ENCODE measurements at regions not wholly inside any gene's neighbourhood (a gene's known extent, or its start where the extent isn't known, plus 50 kb on each side); places are given as distances from the start of the nearest gene placed in this dataset.

DNA sequence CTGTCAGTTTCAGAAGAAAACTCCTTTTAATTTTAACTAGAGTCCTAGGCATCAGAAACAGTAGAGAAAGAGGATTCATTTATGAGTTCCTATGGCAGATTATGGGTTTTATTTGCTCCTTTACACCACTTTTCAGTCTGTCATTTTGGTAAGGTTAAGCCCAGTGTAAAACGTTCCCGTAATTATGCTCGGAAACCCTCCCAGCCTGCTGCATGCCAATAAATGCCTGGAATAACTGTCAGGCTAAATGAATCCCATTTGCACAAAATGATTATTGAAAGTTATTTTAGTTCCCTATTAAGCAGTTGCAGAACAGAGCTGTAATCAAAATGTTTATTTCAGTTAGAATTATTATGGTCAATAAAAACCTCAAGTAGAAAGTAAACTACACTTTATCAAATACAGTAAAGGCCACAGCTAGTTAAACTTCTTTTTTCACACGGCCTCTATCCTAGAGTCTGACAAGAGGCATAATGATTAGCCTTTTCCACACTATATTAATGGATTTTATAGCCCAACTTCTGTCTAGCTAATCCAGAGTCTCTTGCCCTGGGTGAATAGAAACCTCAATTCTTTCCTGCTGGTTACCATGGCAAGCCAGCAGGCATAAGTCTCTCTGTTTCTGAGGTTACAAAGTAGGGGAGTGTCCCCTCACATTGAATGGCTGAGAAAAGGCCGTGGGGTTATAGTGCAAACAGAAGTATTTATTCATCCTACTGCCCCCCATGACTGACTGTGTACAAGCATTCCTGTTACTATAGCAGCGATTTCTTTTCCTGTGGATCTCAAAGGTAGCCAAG, 80.8 kb upstream of the NPVF start:
- TF ChIP-seq, protein P1, sequence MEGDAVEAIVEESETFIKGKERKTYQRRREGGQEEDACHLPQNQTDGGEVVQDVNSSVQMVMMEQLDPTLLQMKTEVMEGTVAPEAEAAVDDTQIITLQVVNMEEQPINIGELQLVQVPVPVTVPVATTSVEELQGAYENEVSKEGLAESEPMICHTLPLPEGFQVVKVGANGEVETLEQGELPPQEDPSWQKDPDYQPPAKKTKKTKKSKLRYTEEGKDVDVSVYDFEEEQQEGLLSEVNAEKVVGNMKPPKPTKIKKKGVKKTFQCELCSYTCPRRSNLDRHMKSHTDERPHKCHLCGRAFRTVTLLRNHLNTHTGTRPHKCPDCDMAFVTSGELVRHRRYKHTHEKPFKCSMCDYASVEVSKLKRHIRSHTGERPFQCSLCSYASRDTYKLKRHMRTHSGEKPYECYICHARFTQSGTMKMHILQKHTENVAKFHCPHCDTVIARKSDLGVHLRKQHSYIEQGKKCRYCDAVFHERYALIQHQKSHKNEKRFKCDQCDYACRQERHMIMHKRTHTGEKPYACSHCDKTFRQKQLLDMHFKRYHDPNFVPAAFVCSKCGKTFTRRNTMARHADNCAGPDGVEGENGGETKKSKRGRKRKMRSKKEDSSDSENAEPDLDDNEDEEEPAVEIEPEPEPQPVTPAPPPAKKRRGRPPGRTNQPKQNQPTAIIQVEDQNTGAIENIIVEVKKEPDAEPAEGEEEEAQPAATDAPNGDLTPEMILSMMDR (IDR thresholded peaks at IDR 0.05; ENCODE audit: extremely low read depth in 1 of 2, insufficient read depth in 1 of 2, low read depth in 1 of 2, low read length in 2 of 2), result no peak
- TF ChIP-seq, protein P2, sequence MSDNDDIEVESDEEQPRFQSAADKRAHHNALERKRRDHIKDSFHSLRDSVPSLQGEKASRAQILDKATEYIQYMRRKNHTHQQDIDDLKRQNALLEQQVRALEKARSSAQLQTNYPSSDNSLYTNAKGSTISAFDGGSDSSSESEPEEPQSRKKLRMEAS (IDR thresholded peaks at IDR 0.05; ENCODE audit: insufficient read depth, insufficient read length), result no peak
- no peak for TF ChIP-seq POLR2AphosphoS5 (IDR thresholded peaks at IDR 0.05; ENCODE audit: insufficient read depth, low read depth, low read length)
- TF ChIP-seq GATA2 (IDR thresholded peaks at IDR 0.05; ENCODE audit: insufficient read depth, insufficient read length, low read depth, low read length), result no peak
- TF ChIP-seq FOS (IDR thresholded peaks at IDR 0.05; ENCODE audit: borderline replicate concordance, insufficient read depth, low read length), result no peak
- TF ChIP-seq EZH2 (IDR thresholded peaks at IDR 0.05; ENCODE audit: borderline replicate concordance, low read depth, low read length, severe bottlenecking), result no peak
